ENCODE measurements at regions not wholly inside any gene's neighbourhood (a gene's known extent, or its start where the extent isn't known, plus 50 kb on each side); places are given as distances from the start of the nearest gene placed in this dataset.
A peak's percentile ranks its signal among the peaks of the same experiment; 100 is the strongest.

GRCh38 chr9:89986190-89986589 is 381.4 kb downstream of the GADD45G start:
- TF ChIP-seq, protein P1, sequence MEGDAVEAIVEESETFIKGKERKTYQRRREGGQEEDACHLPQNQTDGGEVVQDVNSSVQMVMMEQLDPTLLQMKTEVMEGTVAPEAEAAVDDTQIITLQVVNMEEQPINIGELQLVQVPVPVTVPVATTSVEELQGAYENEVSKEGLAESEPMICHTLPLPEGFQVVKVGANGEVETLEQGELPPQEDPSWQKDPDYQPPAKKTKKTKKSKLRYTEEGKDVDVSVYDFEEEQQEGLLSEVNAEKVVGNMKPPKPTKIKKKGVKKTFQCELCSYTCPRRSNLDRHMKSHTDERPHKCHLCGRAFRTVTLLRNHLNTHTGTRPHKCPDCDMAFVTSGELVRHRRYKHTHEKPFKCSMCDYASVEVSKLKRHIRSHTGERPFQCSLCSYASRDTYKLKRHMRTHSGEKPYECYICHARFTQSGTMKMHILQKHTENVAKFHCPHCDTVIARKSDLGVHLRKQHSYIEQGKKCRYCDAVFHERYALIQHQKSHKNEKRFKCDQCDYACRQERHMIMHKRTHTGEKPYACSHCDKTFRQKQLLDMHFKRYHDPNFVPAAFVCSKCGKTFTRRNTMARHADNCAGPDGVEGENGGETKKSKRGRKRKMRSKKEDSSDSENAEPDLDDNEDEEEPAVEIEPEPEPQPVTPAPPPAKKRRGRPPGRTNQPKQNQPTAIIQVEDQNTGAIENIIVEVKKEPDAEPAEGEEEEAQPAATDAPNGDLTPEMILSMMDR (IDR thresholded peaks at IDR 0.05) = no peak
- no peak overlapping the region for H3K4me2 ChIP-seq (replicated peaks; ENCODE audit: extremely low read depth, low read length, poor library complexity, severe bottlenecking)
- 45% methylated on average over 1 of the region's 2 CpGs for WGBS (ENCODE audit: insufficient coverage)
- intact Hi-C loops (cut with micrococcal nuclease) = no loop called here
- no peak overlapping the region for H3K27ac Mint-ChIP-seq
- no peaks in the 10 kb centered on the region for H3K9me3 ChIP-seq (replicated peaks in 1 of 2; ENCODE audit: control insufficient read depth in 1 of 2, insufficient read depth in 1 of 2, low read length in 2 of 2)
- H3K36me3 ChIP-seq (replicated peaks in 1 of 2; ENCODE audit: control insufficient read depth in 1 of 2, insufficient read depth in 2 of 2, low read length in 2 of 2) = no peaks in the 10 kb centered on the region
- no peak for DNase-seq
- H3K79me2 ChIP-seq (ENCODE audit: insufficient read depth, low read length) = no peaks in the 10 kb centered on the region
- H3K4me3 Mint-ChIP-seq = no peak overlapping the region
- no peak overlapping the region for H3K27ac ChIP-seq (ENCODE audit: low read depth in 1 of 2, low read length in 2 of 2)
- H3K4me1 ChIP-seq (ENCODE audit: control insufficient read depth in 1 of 2, insufficient read depth in 2 of 2, low read length in 2 of 2) = peaks cover 22 to 32% of the 10 kb centered on the region in 2 donors
- H2AFZ ChIP-seq (ENCODE audit: insufficient read depth, low read depth, low read length, poor library complexity, severe bottlenecking) = no peak overlapping the region
- peaks cover 0 to 4% (median 2%) of the 10 kb centered on the region in 7 donors for H3K9me3 Mint-ChIP-seq
- peaks cover 0 to 2% of the 10 kb centered on the region in 2 donors for H3K36me3 Mint-ChIP-seq
- H3K27me3 Mint-ChIP-seq (ENCODE audit: low read depth in 3 of 3) = peaks cover 0 to 2% (median 2%) of the 10 kb centered on the region in 3 donors
- H3K4me3 ChIP-seq (replicated peaks in 1 of 3; ENCODE audit: low read depth in 2 of 3, low read length in 3 of 3) = no peak overlapping the region
- H3K4me1 Mint-ChIP-seq = peaks cover 37% of the 10 kb centered on the region
- H3K27me3 ChIP-seq (ENCODE audit: control insufficient read depth in 2 of 2, insufficient read depth in 2 of 2, low read length in 2 of 2) = no peaks in the 10 kb centered on the region
- no peaks in the 10 kb centered on the region for H4K20me1 ChIP-seq (ENCODE audit: insufficient read depth, low read length)
- no peak overlapping the region for H3K9ac ChIP-seq (ENCODE audit: insufficient read depth, low read length, poor library complexity, severe bottlenecking)

DNA sequence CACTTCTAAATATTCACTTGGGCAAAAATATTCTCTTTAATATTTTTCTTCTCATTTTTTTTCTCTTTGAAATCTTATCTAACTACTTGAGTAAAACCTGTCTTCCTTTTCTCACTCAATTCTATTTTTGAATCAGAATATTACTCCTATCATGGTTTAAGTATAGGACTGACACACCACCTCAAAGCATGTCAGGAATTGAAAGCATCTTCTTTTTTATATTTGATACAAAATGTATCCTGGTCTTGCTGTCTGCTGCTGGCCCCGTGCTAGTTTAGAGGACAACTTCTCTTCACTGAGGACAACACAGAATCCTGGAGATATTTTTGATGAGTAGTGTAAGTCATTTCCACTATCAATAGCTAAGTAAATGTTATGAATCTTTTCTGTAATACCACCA is 383.6 kb downstream of the GADD45G start:
- no peak overlapping the region for H3K4me2 ChIP-seq (replicated peaks; ENCODE audit: extremely low read depth, low read length, poor library complexity, severe bottlenecking)
- Mint-ChIP-seq H3K9me3 (peaks cover 0 to 3% (median 2%) of the 10 kb centered on the region in 7 donors), H3K36me3 (peaks cover 0 to 2% of the 10 kb centered on the region in 2 donors), H3K27me3 (ENCODE audit: low read depth in 3 of 3) (no peaks in the 10 kb centered on the region), H3K4me1 (peaks cover 37% of the 10 kb centered on the region), H3K4me3 (no peak overlapping the region), H3K27ac (peak overlapping the region in 1 of 7 donors; percentile 73)
- H2AFZ ChIP-seq (ENCODE audit: insufficient read depth, low read depth, low read length, poor library complexity, severe bottlenecking) = no peak overlapping the region
- H3K27ac ChIP-seq (ENCODE audit: low read depth in 1 of 2, low read length in 2 of 2) = peak overlapping the region in 1 of 2 donors; percentile 37
- no peaks in the 10 kb centered on the region for H3K9me3 ChIP-seq (replicated peaks in 1 of 2; ENCODE audit: control insufficient read depth in 1 of 2, insufficient read depth in 1 of 2, low read length in 2 of 2)
- WGBS (ENCODE audit: insufficient coverage) = no CpG with 5 or more reads among the region's 1 CpG
- TF ChIP-seq, protein P1 (IDR thresholded peaks at IDR 0.05) = no peak
- H3K27me3 ChIP-seq (ENCODE audit: control insufficient read depth in 2 of 2, insufficient read depth in 2 of 2, low read length in 2 of 2) = no peaks in the 10 kb centered on the region
- no peaks in the 10 kb centered on the region for H3K79me2 ChIP-seq (ENCODE audit: insufficient read depth, low read length)
- DNase-seq = no peak
- no peaks in the 10 kb centered on the region for H4K20me1 ChIP-seq (ENCODE audit: insufficient read depth, low read length)
- no peak overlapping the region for H3K9ac ChIP-seq (ENCODE audit: insufficient read depth, low read length, poor library complexity, severe bottlenecking)
- peaks cover 45 to 55% of the 10 kb centered on the region in 2 donors for H3K4me1 ChIP-seq (ENCODE audit: control insufficient read depth in 1 of 2, insufficient read depth in 2 of 2, low read length in 2 of 2)
- intact Hi-C loops (cut with micrococcal nuclease) = no loop called here
- H3K36me3 ChIP-seq (replicated peaks in 1 of 2; ENCODE audit: control insufficient read depth in 1 of 2, insufficient read depth in 2 of 2, low read length in 2 of 2) = no peaks in the 10 kb centered on the region
- H3K4me3 ChIP-seq (replicated peaks in 1 of 3; ENCODE audit: low read depth in 2 of 3, low read length in 3 of 3) = no peak overlapping the region
